B cell (primary cell): ENCODE measurements at regions not wholly inside any gene's neighbourhood (a gene's known extent, or its start where the extent isn't known, plus 50 kb on each side); places are given as distances from the start of the nearest gene placed in this dataset.

Experiments used
- ATAC-seq: fragments of 200-7000 bp; cut with Tn5 transposase; one replicate; pipeline ENCODE4 v1.10.0; 2021; ENCODE audit warnings: low read depth, mild to moderate bottlenecking, moderate number of reproducible peaks, moderate library complexity
- CTCF ChIA-PET: fragments of 350-600 bp; sonication (Branson Sonifier 250); formaldehyde crosslinking; loops from one replicate; lab custom pipeline; 2021; ENCODE audit warnings: antibody characterized with exemption, inconsistent platforms; lab: Charles Lee
- POLR2A ChIA-PET: fragments of 350-600 bp; sonication (Branson Sonifier 250); formaldehyde crosslinking; loops from one replicate; lab custom pipeline; 2021; ENCODE audit warnings: antibody characterized with exemption; lab: Charles Lee
- DNase-seq: peaks from one replicate; pipeline ENCODE4 v3.0.0; 2013
- H2AFZ ChIP-seq: 2 replicates; pipeline ENCODE4 v1.6.1; 2012; ENCODE audit warnings: mild to moderate bottlenecking, low read depth, low read length; ENCODE audit not compliant: insufficient read depth, poor library complexity, severe bottlenecking
- H3K27ac ChIP-seq, 2 donors: 1 replicate in 1 of 2; 2 replicates in 1 of 2; pipeline ENCODE4 v1.5.1; 2012 to 2013; ENCODE audit warnings: low read length in 2 of 2, mild to moderate bottlenecking in 2 of 2, moderate library complexity in 1 of 2
- H3K27me3 ChIP-seq, 4 experiments: fragments of 200-600 bp in 1 of 4; sonication (generic) in 1 of 4; replicated peaks in 1 of 4; 1 replicate in 2 of 4; 2 replicates in 2 of 4; pipeline versions ENCODE4 v1.6.1 to v1.7.0; 2013 to 2016; ENCODE audit warnings: low read length in 3 of 4, mild to moderate bottlenecking in 2 of 4, mixed read lengths in 1 of 4, moderate library complexity in 1 of 4; ENCODE audit not compliant: insufficient read depth in 4 of 4, control insufficient read depth in 3 of 4; ENCODE audit errors: control extremely low read depth in 1 of 4
- H3K36me3 ChIP-seq, 2 experiments: replicated peaks in 1 of 2; 1 replicate in 1 of 2; 2 replicates in 1 of 2; pipeline versions ENCODE4 v1.6.1 to v1.7.1; 2013; ENCODE audit warnings: low read length in 1 of 2; ENCODE audit not compliant: insufficient read depth in 2 of 2, control insufficient read depth in 1 of 2; ENCODE audit errors: control extremely low read depth in 1 of 2, extremely low read depth in 1 of 2
- H3K4me1 ChIP-seq, 2 donors: fragments of 200-600 bp in 1 of 2; sonication (generic) in 1 of 2; 1 replicate in 1 of 2; 2 replicates in 1 of 2; pipeline versions ENCODE4 v1.5.1 to v1.6.1; 2013 to 2017; ENCODE audit warnings: low read length in 2 of 2; ENCODE audit not compliant: control insufficient read depth in 2 of 2, insufficient read depth in 2 of 2
- H3K4me2 ChIP-seq: replicated peaks from 2 replicates; pipeline ENCODE3; 2012; ENCODE audit warnings: mild to moderate bottlenecking, low read depth, low read length; ENCODE audit not compliant: poor library complexity, severe bottlenecking
- H3K4me3 ChIP-seq, 5 experiments: fragments of 200-600 bp in 1 of 5; sonication (generic) in 1 of 5; 1 replicate in 3 of 5; 2 replicates in 2 of 5; pipeline versions ENCODE4 v1.5.1 to v1.7.0; 2011 to 2016; ENCODE audit warnings: low read length in 4 of 5, mild to moderate bottlenecking in 4 of 5, low read depth in 2 of 5, control low read depth in 1 of 5, moderate library complexity in 1 of 5; ENCODE audit not compliant: insufficient read depth in 1 of 5; ENCODE audit errors: control extremely low read depth in 1 of 5, extremely low read depth in 1 of 5
- H3K79me2 ChIP-seq: fragments of 200-600 bp; sonication (generic); one replicate; pipeline ENCODE4 v1.6.0; 2016; ENCODE audit warnings: low read length; ENCODE audit not compliant: control insufficient read depth, insufficient read depth
- H3K9ac ChIP-seq: fragments of 200-600 bp; sonication (generic); 2 replicates; pipeline ENCODE4 v1.6.1; 2017; ENCODE audit warnings: mild to moderate bottlenecking, low read length, moderate library complexity
- H3K9me3 ChIP-seq, 3 donors: one replicate each; pipeline versions ENCODE4 v1.6.1 to v1.7.1; 2013; ENCODE audit warnings: low read length in 2 of 3; ENCODE audit not compliant: control insufficient read depth in 2 of 3, insufficient read depth in 1 of 3; ENCODE audit errors: control extremely low read depth in 1 of 3
- H4K20me1 ChIP-seq: 2 replicates; pipeline ENCODE4 v1.6.0; 2012; ENCODE audit warnings: mild to moderate bottlenecking, low read length; ENCODE audit not compliant: insufficient read depth, control insufficient read depth, poor library complexity, severe bottlenecking
- H3K27ac Mint-ChIP-seq: one replicate; pipeline ENCODE4 v1.8.0; 2021; ENCODE audit warnings: mixed read lengths
- H3K27me3 Mint-ChIP-seq: one replicate; pipeline ENCODE4 v1.8.0; 2021; ENCODE audit warnings: mixed read lengths
- H3K4me1 Mint-ChIP-seq: one replicate; pipeline ENCODE4 v1.8.0; 2021; ENCODE audit warnings: mixed read lengths
- H3K4me3 Mint-ChIP-seq: one replicate; pipeline ENCODE4 v1.8.0; 2021; ENCODE audit warnings: mixed read lengths
- H3K9me3 Mint-ChIP-seq: one replicate; pipeline ENCODE4 v1.8.0; 2022; ENCODE audit warnings: mixed read lengths; ENCODE audit not compliant: insufficient read depth
- EZH2 ChIP-seq: IDR thresholded peaks from 2 replicates; pipeline ENCODE4 v1.6.1; 2012; ENCODE audit warnings: borderline replicate concordance, low read depth, mild to moderate bottlenecking, moderate library complexity, low read length; ENCODE audit not compliant: insufficient read depth, poor library complexity, severe bottlenecking
- WGBS: methylation state at CpG from one replicate; pipeline ENCODE4 v1.1.5; 2013; ENCODE audit warnings: missing lambda C conversion rate; ENCODE audit not compliant: insufficient coverage; 5-methylcytosine and 5-hydroxymethylcytosine counted together
- intact Hi-C: fragments of 100-400 bp; cut with micrococcal nuclease; formaldehyde crosslinking; loops from one replicate; pipeline ENCODE4 v1.10.0; 2022
- TF ChIP-seq, protein P1 (sequence below): fragments of 200-600 bp; IDR thresholded peaks from one replicate; pipeline ENCODE4 v1.8.0; 2022; ENCODE audit warnings: antibody characterized with exemption, mild to moderate bottlenecking

GRCh38 chr1:98101364-98101763 lies 180.5 kb upstream of the DPYD start:
- DNase-seq (no peak), ATAC-seq (no peak)
- H3K27me3 Mint-ChIP-seq = no peaks in the 10 kb centered on the region
- H3K36me3 ChIP-seq = no peaks in the 10 kb centered on the region
- TF ChIP-seq, protein P1, sequence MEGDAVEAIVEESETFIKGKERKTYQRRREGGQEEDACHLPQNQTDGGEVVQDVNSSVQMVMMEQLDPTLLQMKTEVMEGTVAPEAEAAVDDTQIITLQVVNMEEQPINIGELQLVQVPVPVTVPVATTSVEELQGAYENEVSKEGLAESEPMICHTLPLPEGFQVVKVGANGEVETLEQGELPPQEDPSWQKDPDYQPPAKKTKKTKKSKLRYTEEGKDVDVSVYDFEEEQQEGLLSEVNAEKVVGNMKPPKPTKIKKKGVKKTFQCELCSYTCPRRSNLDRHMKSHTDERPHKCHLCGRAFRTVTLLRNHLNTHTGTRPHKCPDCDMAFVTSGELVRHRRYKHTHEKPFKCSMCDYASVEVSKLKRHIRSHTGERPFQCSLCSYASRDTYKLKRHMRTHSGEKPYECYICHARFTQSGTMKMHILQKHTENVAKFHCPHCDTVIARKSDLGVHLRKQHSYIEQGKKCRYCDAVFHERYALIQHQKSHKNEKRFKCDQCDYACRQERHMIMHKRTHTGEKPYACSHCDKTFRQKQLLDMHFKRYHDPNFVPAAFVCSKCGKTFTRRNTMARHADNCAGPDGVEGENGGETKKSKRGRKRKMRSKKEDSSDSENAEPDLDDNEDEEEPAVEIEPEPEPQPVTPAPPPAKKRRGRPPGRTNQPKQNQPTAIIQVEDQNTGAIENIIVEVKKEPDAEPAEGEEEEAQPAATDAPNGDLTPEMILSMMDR = no peak
- no peak for TF ChIP-seq EZH2
- intact Hi-C loops = no loop called here
- CTCF ChIA-PET = no interaction called here
- H2AFZ ChIP-seq = no peak overlapping the region
- H3K9me3 Mint-ChIP-seq = peaks cover 5% of the 10 kb centered on the region
- POLR2A ChIA-PET = no interaction called here
- H3K79me2 ChIP-seq = no peaks in the 10 kb centered on the region
- WGBS = no CpG with 5 or more reads among the region's 2 CpGs
- no peak overlapping the region for H3K27ac Mint-ChIP-seq
- H4K20me1 ChIP-seq = no peaks in the 10 kb centered on the region
- H3K9ac ChIP-seq = no peak overlapping the region
- no peak overlapping the region for H3K4me3 ChIP-seq
- no peak overlapping the region for H3K4me2 ChIP-seq
- H3K27ac ChIP-seq = no peak overlapping the region
- H3K4me1 Mint-ChIP-seq = no peaks in the 10 kb centered on the region
- H3K9me3 ChIP-seq = no peaks in the 10 kb centered on the region
- no peaks in the 10 kb centered on the region for H3K4me1 ChIP-seq
- H3K27me3 ChIP-seq = no peaks in the 10 kb centered on the region
- H3K4me3 Mint-ChIP-seq = no peak overlapping the region

DNA sequence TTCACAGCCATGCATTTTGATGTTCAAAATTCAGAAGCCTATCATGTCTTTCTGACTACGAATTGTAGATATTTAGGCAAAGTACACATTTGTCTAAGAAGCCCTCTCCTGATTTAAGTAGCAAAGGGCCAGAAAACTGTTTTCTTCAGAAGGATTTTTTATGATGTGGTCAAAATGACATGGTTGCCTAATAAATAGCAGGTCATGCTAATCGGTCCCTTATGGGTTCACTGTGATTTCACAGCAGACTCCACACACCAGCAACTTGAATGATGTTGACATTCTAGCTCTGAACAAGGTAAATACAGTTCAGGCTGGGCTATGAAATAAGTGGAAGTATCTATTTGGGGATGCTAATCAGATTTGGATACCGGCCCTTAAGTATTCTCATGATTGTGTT lies 178.7 kb upstream of the DPYD start:
- Mint-ChIP-seq H3K9me3 (no peaks in the 10 kb centered on the region), H3K4me1 (no peaks in the 10 kb centered on the region), H3K27me3 (no peaks in the 10 kb centered on the region), H3K4me3 (no peak overlapping the region), H3K27ac (no peak overlapping the region)
- CTCF ChIA-PET = no interaction called here
- no peak for TF ChIP-seq EZH2
- TF ChIP-seq, protein P1 = no peak
- ATAC-seq (no peak), DNase-seq (no peak)
- H3K9me3 ChIP-seq = no peaks in the 10 kb centered on the region
- H3K36me3 ChIP-seq = no peaks in the 10 kb centered on the region
- POLR2A ChIA-PET = no interaction called here
- no peak overlapping the region for H3K27ac ChIP-seq
- H3K4me1 ChIP-seq = no peaks in the 10 kb centered on the region
- intact Hi-C loops = no loop called here
- H3K9ac ChIP-seq = no peak overlapping the region
- no peak overlapping the region for H3K4me2 ChIP-seq
- H3K4me3 ChIP-seq = no peak overlapping the region
- H4K20me1 ChIP-seq = no peaks in the 10 kb centered on the region
- H3K79me2 ChIP-seq = no peaks in the 10 kb centered on the region
- WGBS = 100% methylated on average over 1 of the region's 3 CpGs
- H2AFZ ChIP-seq = no peak overlapping the region
- H3K27me3 ChIP-seq = no peaks in the 10 kb centered on the region
